ENCODE measurements at regions not wholly inside any gene's neighbourhood (a gene's known extent, or its start where the extent isn't known, plus 50 kb on each side); places are given as distances from the start of the nearest gene placed in this dataset.

- TF ChIP-seq CTCF (conservative IDR thresholded peaks at IDR 0.05 in 1 of 2, IDR thresholded peaks at IDR 0.05 in 1 of 2; ENCODE audit: low read depth in 1 of 2, low read length in 2 of 2) (no peak), EZH2 (IDR thresholded peaks at IDR 0.05; ENCODE audit: low read length, missing control alignments) (no peak)
These were observed 358.5 kb downstream of the SEC16B start for GRCh38 chr1:177611402-177611801.
